ENCODE measurements at regions not wholly inside any gene's neighbourhood (a gene's known extent, or its start where the extent isn't known, plus 50 kb on each side); places are given as distances from the start of the nearest gene placed in this dataset.
"Not testable (repeated sequence)": the region's sequence is repeated elsewhere in the genome, so short reads cannot be mapped to it uniquely, and the experiment has no call there.

- no peak for DNase-seq (ENCODE audit: low spot score)
- Mint-ChIP-seq H3K9me3 (ENCODE audit: unreplicated experiment) (no peaks in the 10 kb centered on the region), H3K27me3 (ENCODE audit: unreplicated experiment) (peaks cover 6% of the 10 kb centered on the region), H3K4me1 (ENCODE audit: unreplicated experiment) (peaks cover 5% of the 10 kb centered on the region), H3K4me3 (ENCODE audit: unreplicated experiment) (no peak overlapping the region), H3K36me3 (ENCODE audit: low read depth, unreplicated experiment) (no peaks in the 10 kb centered on the region), H3K27ac (ENCODE audit: unreplicated experiment) (no peak overlapping the region)
- TF ChIP-seq, protein P1, sequence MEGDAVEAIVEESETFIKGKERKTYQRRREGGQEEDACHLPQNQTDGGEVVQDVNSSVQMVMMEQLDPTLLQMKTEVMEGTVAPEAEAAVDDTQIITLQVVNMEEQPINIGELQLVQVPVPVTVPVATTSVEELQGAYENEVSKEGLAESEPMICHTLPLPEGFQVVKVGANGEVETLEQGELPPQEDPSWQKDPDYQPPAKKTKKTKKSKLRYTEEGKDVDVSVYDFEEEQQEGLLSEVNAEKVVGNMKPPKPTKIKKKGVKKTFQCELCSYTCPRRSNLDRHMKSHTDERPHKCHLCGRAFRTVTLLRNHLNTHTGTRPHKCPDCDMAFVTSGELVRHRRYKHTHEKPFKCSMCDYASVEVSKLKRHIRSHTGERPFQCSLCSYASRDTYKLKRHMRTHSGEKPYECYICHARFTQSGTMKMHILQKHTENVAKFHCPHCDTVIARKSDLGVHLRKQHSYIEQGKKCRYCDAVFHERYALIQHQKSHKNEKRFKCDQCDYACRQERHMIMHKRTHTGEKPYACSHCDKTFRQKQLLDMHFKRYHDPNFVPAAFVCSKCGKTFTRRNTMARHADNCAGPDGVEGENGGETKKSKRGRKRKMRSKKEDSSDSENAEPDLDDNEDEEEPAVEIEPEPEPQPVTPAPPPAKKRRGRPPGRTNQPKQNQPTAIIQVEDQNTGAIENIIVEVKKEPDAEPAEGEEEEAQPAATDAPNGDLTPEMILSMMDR (IDR thresholded peaks at IDR 0.05; ENCODE audit: unreplicated experiment), result no peak
Observed at GRCh38 chr12:107859367-107859766, 84.9 kb downstream of the ASCL4 start.

GRCh38 chr12:107864235-107864634 is 89.7 kb downstream of the ASCL4 start:
- Mint-ChIP-seq H3K4me1 (ENCODE audit: unreplicated experiment) (peaks cover 5% of the 10 kb centered on the region), H3K9me3 (ENCODE audit: unreplicated experiment) (no peaks in the 10 kb centered on the region), H3K27ac (ENCODE audit: unreplicated experiment) (no peak overlapping the region), H3K4me3 (ENCODE audit: unreplicated experiment) (peak overlapping the region; percentile 60), H3K27me3 (ENCODE audit: unreplicated experiment) (peaks cover 11% of the 10 kb centered on the region), H3K36me3 (ENCODE audit: low read depth, unreplicated experiment) (no peaks in the 10 kb centered on the region)
- no peak for DNase-seq (ENCODE audit: low spot score)
- TF ChIP-seq, protein P1 (IDR thresholded peaks at IDR 0.05; ENCODE audit: unreplicated experiment), result no peak

DNA sequence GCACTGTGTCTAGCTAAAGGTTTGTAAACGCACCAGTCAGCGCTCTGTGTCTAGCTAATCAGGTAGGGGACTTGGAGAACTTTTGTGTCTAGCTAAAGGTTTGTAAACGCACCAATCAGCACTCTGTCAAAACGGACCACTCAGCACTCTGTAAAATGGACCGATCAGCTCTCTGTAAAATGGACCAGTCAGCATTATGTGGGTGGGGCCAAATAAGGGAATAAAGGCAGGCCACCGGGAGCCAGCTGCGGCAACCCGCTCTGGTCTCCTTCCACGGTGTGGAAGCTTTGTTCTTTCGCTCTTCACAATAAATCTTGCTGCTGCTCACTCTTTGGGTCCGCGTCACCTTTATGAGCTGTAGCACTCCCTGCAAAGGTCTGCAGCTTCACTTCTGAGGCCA is 90.2 kb downstream of the ASCL4 start:
- not testable (repeated sequence) for H3K9me3 Mint-ChIP-seq (ENCODE audit: unreplicated experiment); H3K4me1 Mint-ChIP-seq (ENCODE audit: unreplicated experiment); H3K27ac Mint-ChIP-seq (ENCODE audit: unreplicated experiment); DNase-seq (ENCODE audit: low spot score); H3K36me3 Mint-ChIP-seq (ENCODE audit: low read depth, unreplicated experiment)
- H3K4me3 Mint-ChIP-seq (ENCODE audit: unreplicated experiment), result peak overlapping the region; percentile 60
- H3K27me3 Mint-ChIP-seq (ENCODE audit: unreplicated experiment), result peaks cover 11% of the 10 kb centered on the region

DNA sequence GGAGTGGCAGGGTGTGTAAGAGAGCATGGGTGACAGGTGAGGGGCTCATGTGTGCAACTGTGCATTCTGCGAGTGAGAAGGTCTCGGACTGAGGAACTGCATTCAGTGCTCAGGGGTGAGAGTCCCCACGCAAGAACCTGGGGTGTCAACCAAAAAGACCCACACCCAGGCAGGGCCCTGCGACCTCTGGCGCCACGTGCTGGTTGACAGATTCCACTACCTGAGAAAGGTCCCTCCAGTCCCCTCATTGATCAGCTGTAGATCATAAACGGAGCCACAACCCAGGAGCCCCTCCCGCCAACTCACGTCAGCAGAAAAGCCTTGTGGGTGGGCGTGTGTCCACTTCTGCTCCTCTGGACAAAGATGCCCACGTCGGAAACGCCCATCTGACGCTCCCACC is 98.7 kb downstream of the ASCL4 start:
- H3K27me3 Mint-ChIP-seq (ENCODE audit: unreplicated experiment), result peaks cover 1% of the 10 kb centered on the region
- H3K4me3 Mint-ChIP-seq (ENCODE audit: unreplicated experiment), result no peak overlapping the region
- H3K27ac Mint-ChIP-seq (ENCODE audit: unreplicated experiment), result no peak overlapping the region
- DNase-seq (ENCODE audit: low spot score), result no peak
- TF ChIP-seq, protein P1 (IDR thresholded peaks at IDR 0.05; ENCODE audit: unreplicated experiment), result no peak
- no peaks in the 10 kb centered on the region for H3K4me1 Mint-ChIP-seq (ENCODE audit: unreplicated experiment)
- H3K36me3 Mint-ChIP-seq (ENCODE audit: low read depth, unreplicated experiment), result no peaks in the 10 kb centered on the region
- no peaks in the 10 kb centered on the region for H3K9me3 Mint-ChIP-seq (ENCODE audit: unreplicated experiment)

- H3K27ac Mint-ChIP-seq (ENCODE audit: unreplicated experiment), result no peak overlapping the region
- DNase-seq (ENCODE audit: low spot score), result no peak
- peaks cover 1% of the 10 kb centered on the region for H3K27me3 Mint-ChIP-seq (ENCODE audit: unreplicated experiment)
- H3K36me3 Mint-ChIP-seq (ENCODE audit: low read depth, unreplicated experiment), result no peaks in the 10 kb centered on the region
- TF ChIP-seq, protein P1 (IDR thresholded peaks at IDR 0.05; ENCODE audit: unreplicated experiment), result no peak
- H3K9me3 Mint-ChIP-seq (ENCODE audit: unreplicated experiment), result no peaks in the 10 kb centered on the region
- no peaks in the 10 kb centered on the region for H3K4me1 Mint-ChIP-seq (ENCODE audit: unreplicated experiment)
- no peak overlapping the region for H3K4me3 Mint-ChIP-seq (ENCODE audit: unreplicated experiment)
Observed at GRCh38 chr12:107875786-107876185, 101.3 kb downstream of the ASCL4 start.

Data from endothelial cell (in vitro differentiated cells).